CD4-positive, alpha-beta T cell treated with Interleukin-2 at 100 ng/mL for 4 hours (primary cell): ENCODE measurements at regions not wholly inside any gene's neighbourhood (a gene's known extent, or its start where the extent isn't known, plus 50 kb on each side); places are given as distances from the start of the nearest gene placed in this dataset.

Experiments
- DNase-seq: peaks from one replicate; pipeline ENCODE4 v3.0.0-alpha.2; 2020; ENCODE audit warnings: low spot score

GRCh38 chr5:125766706-125767105 lies 656.5 kb upstream of the GRAMD2B start:
- DNase-seq, result no peak

- no peak for DNase-seq
Observed at GRCh38 chr5:125775896-125776295, 647.3 kb upstream of the GRAMD2B start.

GRCh38 chr5:125776656-125777139 lies 646.5 kb upstream of the GRAMD2B start:
- DNase-seq, result no peak

- no peak for DNase-seq
Observed at GRCh38 chr5:125778791-125779190, 644.4 kb upstream of the GRAMD2B start.

- no peak for DNase-seq
Observed at GRCh38 chr5:125785407-125785806, 637.8 kb upstream of the GRAMD2B start.

GRCh38 chr5:125786021-125786420 lies 637.2 kb upstream of the GRAMD2B start:
- DNase-seq, result no peak

GRCh38 chr5:125793470-125793869 lies 629.7 kb upstream of the GRAMD2B start:
- no peak for DNase-seq

- DNase-seq, result no peak
Observed at GRCh38 chr5:125794922-125795321, 628.3 kb upstream of the GRAMD2B start.

GRCh38 chr5:125798307-125798706 lies 624.9 kb upstream of the GRAMD2B start:
- no peak for DNase-seq

- no peak for DNase-seq
Observed at GRCh38 chr5:125812651-125813050, 610.6 kb upstream of the GRAMD2B start.

- no peak for DNase-seq
Observed at GRCh38 chr5:125813221-125813974, 609.8 kb upstream of the GRAMD2B start.

- no peak for DNase-seq
Observed at GRCh38 chr5:125814119-125814518, 609.1 kb upstream of the GRAMD2B start.

- DNase-seq, result no peak
Observed at GRCh38 chr5:125823572-125823971, 599.6 kb upstream of the GRAMD2B start.

- DNase-seq, result no peak
Observed at GRCh38 chr5:125826214-125826613, 597.0 kb upstream of the GRAMD2B start.

- no peak for DNase-seq
Observed at GRCh38 chr5:125829349-125829748, 593.9 kb upstream of the GRAMD2B start.

GRCh38 chr5:125833398-125833797 lies 589.8 kb upstream of the GRAMD2B start:
- DNase-seq, result no peak

GRCh38 chr5:125834438-125835115 lies 588.6 kb upstream of the GRAMD2B start:
- DNase-seq, result no peak

- DNase-seq, result no peak
Observed at GRCh38 chr5:125835293-125836172, 587.7 kb upstream of the GRAMD2B start.

GRCh38 chr5:125836256-125836655 lies 587.0 kb upstream of the GRAMD2B start:
- DNase-seq, result no peak

GRCh38 chr5:125837866-125838265 lies 585.3 kb upstream of the GRAMD2B start:
- DNase-seq, result no peak

GRCh38 chr5:125847561-125847960 lies 575.6 kb upstream of the GRAMD2B start:
- DNase-seq, result no peak

GRCh38 chr5:125848751-125849150 lies 574.5 kb upstream of the GRAMD2B start:
- DNase-seq, result no peak

- DNase-seq, result no peak
Observed at GRCh38 chr5:125856949-125857348, 566.3 kb upstream of the GRAMD2B start.
